Gastrocnemius medialis (tissue), 4 donors: ENCODE measurements at regions not wholly inside any gene's neighbourhood (a gene's known extent, or its start where the extent isn't known, plus 50 kb on each side); places are given as distances from the start of the nearest gene placed in this dataset.

Experiments
- ATAC-seq, 2 donors: fragments of 150-250 bp; one replicate each; pipeline ENCODE4 v1.9.1; 2016
- DNase-seq, 2 donors: peaks; one replicate each; pipeline ENCODE4 v3.0.0-alpha.2; 2019
- H3K27ac ChIP-seq, 4 donors: fragments of 200-600 bp; sonication (generic); 1 replicate in 1 of 4; 2 replicates in 3 of 4; pipeline ENCODE4 v1.5.1; 2016 to 2018; ENCODE audit warnings: mild to moderate bottlenecking in 2 of 4, moderate library complexity in 1 of 4
- H3K27me3 ChIP-seq, 3 donors: fragments of 200-600 bp; sonication (generic) in 2 of 3; 1 replicate in 1 of 3; 2 replicates in 2 of 3; pipeline versions ENCODE4 v1.5.1 to v1.6.0; 2016 to 2019; ENCODE audit warnings: mild to moderate bottlenecking in 1 of 3, moderate library complexity in 1 of 3
- H3K36me3 ChIP-seq, 2 donors: fragments of 200-600 bp; sonication (generic) in 1 of 2; one replicate each; pipeline ENCODE4 v1.5.1; 2017 to 2018
- H3K4me1 ChIP-seq, 2 donors: fragments of 200-600 bp; sonication (generic) in 1 of 2; one replicate each; pipeline ENCODE4 v1.5.1; 2016 to 2017; ENCODE audit warnings: mild to moderate bottlenecking in 2 of 2
- H3K4me3 ChIP-seq, 4 donors: fragments of 200-600 bp; sonication (generic) in 3 of 4; 1 replicate in 1 of 4; 2 replicates in 3 of 4; pipeline ENCODE4 v1.5.1; 2016 to 2019; ENCODE audit warnings: mild to moderate bottlenecking in 2 of 4
- H3K9me3 ChIP-seq, 3 donors: fragments of 200-600 bp; sonication (generic) in 2 of 3; 1 replicate in 1 of 3; 2 replicates in 2 of 3; pipeline ENCODE4 v1.5.1; 2016 to 2019
- POLR2A ChIP-seq, 2 donors: fragments of 450-650 bp; IDR thresholded peaks; one replicate each; pipeline ENCODE4 v1.6.1; 2017; ENCODE audit warnings: antibody characterized with exemption in 2 of 2, mild to moderate bottlenecking in 2 of 2, moderate library complexity in 2 of 2
- in situ Hi-C, 4 donors: fragments of 200-750 bp; cut with MboI; loops; one replicate each; pipeline versions ENCODE4 v1.15.0 to v1.8.0; 2017; ENCODE audit warnings: low sequenced_read_pairs in 4 of 4
- intact Hi-C: fragments of 100-400 bp; cut with DNase I; formaldehyde crosslinking; loops from one replicate; pipeline ENCODE4 v1.15.1; 2023; ENCODE audit warnings: low total_unique reads
- TF ChIP-seq, protein P1 (sequence below), 5 experiments: fragments of 450-650 bp in 3 of 5; fragments of 200-600 bp in 2 of 5; sonication (generic) in 2 of 5; IDR thresholded peaks in 4 of 5; conservative IDR thresholded peaks in 1 of 5; 1 replicate in 4 of 5; 2 replicates in 1 of 5; pipeline ENCODE4 v1.5.1; 2016 to 2019; ENCODE audit warnings: antibody characterized with exemption in 5 of 5, mild to moderate bottlenecking in 3 of 5, moderate library complexity in 3 of 5

DNA sequence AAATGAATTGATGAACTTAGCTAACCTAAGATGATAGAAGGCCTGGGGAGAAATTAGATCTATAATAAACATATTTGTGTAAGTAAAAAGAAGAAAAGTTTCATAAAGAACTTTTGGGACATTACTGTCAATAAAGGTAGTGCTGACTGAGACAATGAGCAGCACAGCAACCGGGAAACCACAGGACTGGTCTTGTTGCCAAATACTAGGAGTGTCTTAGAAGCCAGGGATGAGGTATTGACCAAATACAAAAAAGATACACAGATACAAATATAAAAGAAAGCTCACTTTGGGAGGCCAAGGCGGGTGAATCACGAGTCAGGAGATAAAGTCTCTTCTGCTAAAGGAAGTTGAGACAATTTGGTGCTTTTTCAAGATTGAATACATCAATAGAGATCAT is 362.4 kb upstream of the ZNF385D start:
- no peaks in the 10 kb centered on the region for H3K9me3 ChIP-seq
- TF ChIP-seq, protein P1, sequence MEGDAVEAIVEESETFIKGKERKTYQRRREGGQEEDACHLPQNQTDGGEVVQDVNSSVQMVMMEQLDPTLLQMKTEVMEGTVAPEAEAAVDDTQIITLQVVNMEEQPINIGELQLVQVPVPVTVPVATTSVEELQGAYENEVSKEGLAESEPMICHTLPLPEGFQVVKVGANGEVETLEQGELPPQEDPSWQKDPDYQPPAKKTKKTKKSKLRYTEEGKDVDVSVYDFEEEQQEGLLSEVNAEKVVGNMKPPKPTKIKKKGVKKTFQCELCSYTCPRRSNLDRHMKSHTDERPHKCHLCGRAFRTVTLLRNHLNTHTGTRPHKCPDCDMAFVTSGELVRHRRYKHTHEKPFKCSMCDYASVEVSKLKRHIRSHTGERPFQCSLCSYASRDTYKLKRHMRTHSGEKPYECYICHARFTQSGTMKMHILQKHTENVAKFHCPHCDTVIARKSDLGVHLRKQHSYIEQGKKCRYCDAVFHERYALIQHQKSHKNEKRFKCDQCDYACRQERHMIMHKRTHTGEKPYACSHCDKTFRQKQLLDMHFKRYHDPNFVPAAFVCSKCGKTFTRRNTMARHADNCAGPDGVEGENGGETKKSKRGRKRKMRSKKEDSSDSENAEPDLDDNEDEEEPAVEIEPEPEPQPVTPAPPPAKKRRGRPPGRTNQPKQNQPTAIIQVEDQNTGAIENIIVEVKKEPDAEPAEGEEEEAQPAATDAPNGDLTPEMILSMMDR (IDR thresholded peaks at IDR 0.05 in 4 of 5, conservative IDR thresholded peaks at IDR 0.05 in 1 of 5), result no peak
- TF ChIP-seq POLR2A (IDR thresholded peaks at IDR 0.05), result no peak

DNA sequence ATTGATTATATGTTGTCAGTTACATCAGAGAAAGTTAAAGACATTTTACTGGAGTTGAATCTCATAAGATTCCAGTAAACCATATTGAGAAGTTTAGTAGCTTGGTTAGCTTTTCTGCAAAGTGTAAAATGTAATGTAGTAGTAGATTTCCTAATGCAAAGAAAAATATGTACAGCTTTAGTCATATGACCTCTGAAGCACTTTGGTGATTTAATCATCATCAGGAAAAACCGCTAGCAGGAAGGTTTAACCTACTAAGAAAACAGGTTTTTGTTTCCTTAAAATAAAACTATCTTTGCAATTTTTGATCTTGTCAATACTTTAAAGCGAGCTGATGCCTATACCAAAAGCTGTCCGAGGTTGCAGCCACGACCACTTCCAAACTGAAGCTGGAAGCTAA is 364.6 kb upstream of the ZNF385D start:
- Histone ChIP-seq H3K4me1 (peaks cover 0 to 4% of the 10 kb centered on the region in 2 donors), H3K4me3 (no peak overlapping the region), H3K27ac (no peak overlapping the region), H3K9me3 (no peaks in the 10 kb centered on the region), H3K27me3 (no peaks in the 10 kb centered on the region), H3K36me3 (no peaks in the 10 kb centered on the region)
- in situ Hi-C loops, result loop anchor here in 1 of 4 donors (25.0 kb wide), 2 partner anchors 1603 to 1778 kb away; no protein-coding TSS in a partner anchor
- ATAC-seq (no peak), DNase-seq (no peak)
- intact Hi-C loops, result loop anchor here (10.0 kb wide), 1 partner anchor 1781 kb away; no protein-coding TSS in a partner anchor
- no peak for TF ChIP-seq POLR2A (IDR thresholded peaks at IDR 0.05)
- TF ChIP-seq, protein P1 (IDR thresholded peaks at IDR 0.05 in 4 of 5, conservative IDR thresholded peaks at IDR 0.05 in 1 of 5), result no peak

More for the DNA sequence above, 362.4 kb upstream of the ZNF385D start:
- Histone ChIP-seq H3K4me3 (no peak overlapping the region), H3K36me3 (no peaks in the 10 kb centered on the region), H3K4me1 (no peaks in the 10 kb centered on the region), H3K27ac (no peak overlapping the region), H3K27me3 (no peaks in the 10 kb centered on the region)
- in situ Hi-C loops (loop anchor here in 1 of 4 donors (25.0 kb wide), 2 partner anchors 1601 to 1776 kb away; no protein-coding TSS in a partner anchor), intact Hi-C loops (loop anchor here (10.0 kb wide), 1 partner anchor 1779 kb away; no protein-coding TSS in a partner anchor)
- no peak for DNase-seq
- no peak for ATAC-seq

DNA sequence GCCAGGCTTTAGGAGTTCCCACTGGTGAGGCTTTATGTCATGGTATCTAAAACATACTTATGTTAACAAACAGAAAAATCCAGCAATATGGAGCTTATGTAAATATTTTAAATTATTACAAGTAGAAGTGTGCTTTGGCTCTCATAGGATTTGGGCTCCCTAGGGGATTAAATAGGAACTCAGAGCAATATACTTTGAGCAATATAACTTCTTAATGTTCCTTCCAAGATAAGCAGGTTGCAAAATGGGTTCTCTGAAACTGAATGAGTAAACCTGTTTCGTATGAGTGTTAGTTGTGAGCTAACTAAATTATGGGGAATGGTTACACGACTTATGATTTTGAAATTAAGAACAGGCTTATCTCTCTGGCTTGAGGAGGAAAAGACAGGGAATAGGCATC is 366.1 kb upstream of the ZNF385D start:
- TF ChIP-seq POLR2A (IDR thresholded peaks at IDR 0.05), result no peak
- TF ChIP-seq, protein P1 (IDR thresholded peaks at IDR 0.05 in 4 of 5, conservative IDR thresholded peaks at IDR 0.05 in 1 of 5), result no peak
- DNase-seq, result no peak
- Histone ChIP-seq H3K9me3 (no peaks in the 10 kb centered on the region), H3K4me3 (no peak overlapping the region), H3K27ac (no peak overlapping the region), H3K36me3 (no peaks in the 10 kb centered on the region), H3K4me1 (peaks cover 0 to 4% of the 10 kb centered on the region in 2 donors), H3K27me3 (no peaks in the 10 kb centered on the region)
- in situ Hi-C loops, result loop anchor here in 1 of 4 donors (25.0 kb wide), 2 partner anchors 1605 to 1780 kb away; no protein-coding TSS in a partner anchor
- ATAC-seq, result no peak
- intact Hi-C loops, result loop anchor here (10.0 kb wide), 1 partner anchor 1782 kb away; no protein-coding TSS in a partner anchor

DNA sequence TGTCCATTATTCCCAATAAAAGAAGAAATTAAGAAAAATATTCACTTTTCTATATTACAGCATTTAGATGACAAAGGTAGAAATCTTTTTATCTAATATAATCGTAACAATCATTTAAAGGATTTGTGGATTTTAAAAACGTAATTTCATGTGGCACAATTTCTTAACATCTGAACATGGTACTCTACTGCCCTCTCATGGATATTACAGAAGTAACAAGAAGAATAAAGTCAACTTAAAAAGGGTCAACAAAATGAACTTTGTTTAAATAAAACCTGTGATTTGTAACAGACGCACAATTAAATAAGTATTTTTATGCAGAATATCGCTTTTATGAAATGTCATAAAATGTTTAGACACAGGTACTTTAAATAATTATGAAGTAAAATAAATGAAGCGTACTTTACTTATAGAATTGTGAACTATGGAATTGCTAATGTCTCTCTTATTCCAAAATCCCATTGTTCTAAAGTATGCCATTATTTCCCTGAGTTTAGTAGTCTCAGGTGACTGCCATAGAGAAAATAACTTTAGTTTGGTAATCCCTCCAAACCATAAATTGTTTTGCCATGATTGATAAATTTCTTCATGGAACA is 366.8 kb upstream of the ZNF385D start:
- Histone ChIP-seq H3K27ac (no peak overlapping the region), H3K27me3 (no peaks in the 10 kb centered on the region), H3K36me3 (no peaks in the 10 kb centered on the region), H3K9me3 (no peaks in the 10 kb centered on the region), H3K4me1 (peaks cover 0 to 4% of the 10 kb centered on the region in 2 donors), H3K4me3 (no peak overlapping the region)
- no peak for ATAC-seq
- in situ Hi-C loops (loop anchor here in 1 of 4 donors (25.0 kb wide), 2 partner anchors 1606 to 1781 kb away; no protein-coding TSS in a partner anchor), intact Hi-C loops (loop anchor here (10.0 kb wide), 1 partner anchor 1783 kb away; no protein-coding TSS in a partner anchor)
- TF ChIP-seq, protein P1 (IDR thresholded peaks at IDR 0.05 in 4 of 5, conservative IDR thresholded peaks at IDR 0.05 in 1 of 5), result peak; percentile 27 to 66 (median 53)
- no peak for TF ChIP-seq POLR2A (IDR thresholded peaks at IDR 0.05)
- DNase-seq, result no peak
